ENCODE measurements at regions not wholly inside any gene's neighbourhood (a gene's known extent, or its start where the extent isn't known, plus 50 kb on each side); places are given as distances from the start of the nearest gene placed in this dataset.

DNA sequence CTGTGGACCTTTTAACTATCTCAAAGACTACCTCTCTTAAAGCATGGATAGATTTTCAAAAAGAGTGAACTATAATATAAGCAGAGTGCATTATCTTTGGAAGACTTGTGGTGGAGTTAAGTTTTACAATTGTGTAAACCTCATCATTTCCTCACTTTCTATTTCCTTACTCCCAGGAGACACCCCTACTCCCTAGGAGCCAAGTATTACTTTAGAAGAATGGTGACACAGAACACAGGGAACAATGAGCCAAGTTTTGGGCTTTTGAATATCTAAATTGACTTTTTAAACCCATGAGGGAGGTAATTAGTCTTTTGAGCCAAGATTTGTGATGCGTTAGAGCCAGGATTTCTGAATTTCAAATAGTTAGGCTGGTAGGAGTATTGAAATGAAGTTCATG is 78.9 kb upstream of the UNC5C start:
- Histone ChIP-seq H3K9me3 (ENCODE audit: control insufficient read depth in 1 of 2, insufficient read depth in 1 of 2, low read depth in 1 of 2, low read length in 2 of 2) (no peaks in the 10 kb centered on the region), H3K27me3 (ENCODE audit: insufficient read depth, low read length) (no peaks in the 10 kb centered on the region), H3K36me3 (ENCODE audit: control insufficient read depth in 1 of 2, insufficient read depth in 2 of 2, low read length in 2 of 2) (no peaks in the 10 kb centered on the region), H3K27ac (ENCODE audit: low read depth, low read length) (no peak overlapping the region), H2AFZ (ENCODE audit: low read depth, low read length, poor library complexity, severe bottlenecking) (no peak overlapping the region), H3K4me2 (ENCODE audit: low read length) (no peak overlapping the region), H3K4me3 (replicated peaks in 1 of 2; ENCODE audit: low read depth in 1 of 2, low read length in 2 of 2) (no peak overlapping the region), H4K20me1 (ENCODE audit: insufficient read depth) (no peaks in the 10 kb centered on the region), H3K4me1 (ENCODE audit: control insufficient read depth in 1 of 2, insufficient read depth in 2 of 2, low read length in 2 of 2) (no peaks in the 10 kb centered on the region), H3K79me2 (ENCODE audit: insufficient read depth, low read length) (no peaks in the 10 kb centered on the region), H3K9me2 (ENCODE audit: insufficient read depth) (no peaks in the 10 kb centered on the region), H3K9ac (ENCODE audit: low read length) (no peak overlapping the region)
- ATAC-seq (no peak), DNase-seq (ENCODE audit: low read depth, low spot score) (no peak)
- ChIA-PET CTCF (no interaction called here), RAD21 (ENCODE audit: low non-redundant PET in 1 of 2, low total read pairs in 2 of 2, uncharacterized antibody in 2 of 2, unreplicated experiment in 2 of 2) (no interaction called here), POLR2A (no interaction called here)
- no TSS peak for BruUV-seq (replicated peaks)
- TF ChIP-seq POLR2AphosphoS5 (IDR thresholded peaks at IDR 0.05; ENCODE audit: low read depth, low read length), result no peak
- no peak for TF ChIP-seq FOSL1 (IDR thresholded peaks at IDR 0.05; ENCODE audit: low read depth)
- TF ChIP-seq JUND (IDR thresholded peaks at IDR 0.05), result no peak
- TF ChIP-seq ATF3 (IDR thresholded peaks at IDR 0.05), result no peak
- TF ChIP-seq TCF7L2 (IDR thresholded peaks at IDR 0.05; ENCODE audit: borderline replicate concordance, extremely low read depth, insufficient read depth, insufficient read length), result no peak
- TF ChIP-seq CEBPB (IDR thresholded peaks at IDR 0.05; ENCODE audit: low read depth), result no peak
- TF ChIP-seq SIN3A (IDR thresholded peaks at IDR 0.05; ENCODE audit: low read depth), result no peak
- TF ChIP-seq, protein P1, sequence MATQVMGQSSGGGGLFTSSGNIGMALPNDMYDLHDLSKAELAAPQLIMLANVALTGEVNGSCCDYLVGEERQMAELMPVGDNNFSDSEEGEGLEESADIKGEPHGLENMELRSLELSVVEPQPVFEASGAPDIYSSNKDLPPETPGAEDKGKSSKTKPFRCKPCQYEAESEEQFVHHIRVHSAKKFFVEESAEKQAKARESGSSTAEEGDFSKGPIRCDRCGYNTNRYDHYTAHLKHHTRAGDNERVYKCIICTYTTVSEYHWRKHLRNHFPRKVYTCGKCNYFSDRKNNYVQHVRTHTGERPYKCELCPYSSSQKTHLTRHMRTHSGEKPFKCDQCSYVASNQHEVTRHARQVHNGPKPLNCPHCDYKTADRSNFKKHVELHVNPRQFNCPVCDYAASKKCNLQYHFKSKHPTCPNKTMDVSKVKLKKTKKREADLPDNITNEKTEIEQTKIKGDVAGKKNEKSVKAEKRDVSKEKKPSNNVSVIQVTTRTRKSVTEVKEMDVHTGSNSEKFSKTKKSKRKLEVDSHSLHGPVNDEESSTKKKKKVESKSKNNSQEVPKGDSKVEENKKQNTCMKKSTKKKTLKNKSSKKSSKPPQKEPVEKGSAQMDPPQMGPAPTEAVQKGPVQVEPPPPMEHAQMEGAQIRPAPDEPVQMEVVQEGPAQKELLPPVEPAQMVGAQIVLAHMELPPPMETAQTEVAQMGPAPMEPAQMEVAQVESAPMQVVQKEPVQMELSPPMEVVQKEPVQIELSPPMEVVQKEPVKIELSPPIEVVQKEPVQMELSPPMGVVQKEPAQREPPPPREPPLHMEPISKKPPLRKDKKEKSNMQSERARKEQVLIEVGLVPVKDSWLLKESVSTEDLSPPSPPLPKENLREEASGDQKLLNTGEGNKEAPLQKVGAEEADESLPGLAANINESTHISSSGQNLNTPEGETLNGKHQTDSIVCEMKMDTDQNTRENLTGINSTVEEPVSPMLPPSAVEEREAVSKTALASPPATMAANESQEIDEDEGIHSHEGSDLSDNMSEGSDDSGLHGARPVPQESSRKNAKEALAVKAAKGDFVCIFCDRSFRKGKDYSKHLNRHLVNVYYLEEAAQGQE (IDR thresholded peaks at IDR 0.05; ENCODE audit: low read depth), result no peak
- TF ChIP-seq, protein P2, sequence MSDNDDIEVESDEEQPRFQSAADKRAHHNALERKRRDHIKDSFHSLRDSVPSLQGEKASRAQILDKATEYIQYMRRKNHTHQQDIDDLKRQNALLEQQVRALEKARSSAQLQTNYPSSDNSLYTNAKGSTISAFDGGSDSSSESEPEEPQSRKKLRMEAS (IDR thresholded peaks at IDR 0.05), result no peak
- TF ChIP-seq, protein P3, sequence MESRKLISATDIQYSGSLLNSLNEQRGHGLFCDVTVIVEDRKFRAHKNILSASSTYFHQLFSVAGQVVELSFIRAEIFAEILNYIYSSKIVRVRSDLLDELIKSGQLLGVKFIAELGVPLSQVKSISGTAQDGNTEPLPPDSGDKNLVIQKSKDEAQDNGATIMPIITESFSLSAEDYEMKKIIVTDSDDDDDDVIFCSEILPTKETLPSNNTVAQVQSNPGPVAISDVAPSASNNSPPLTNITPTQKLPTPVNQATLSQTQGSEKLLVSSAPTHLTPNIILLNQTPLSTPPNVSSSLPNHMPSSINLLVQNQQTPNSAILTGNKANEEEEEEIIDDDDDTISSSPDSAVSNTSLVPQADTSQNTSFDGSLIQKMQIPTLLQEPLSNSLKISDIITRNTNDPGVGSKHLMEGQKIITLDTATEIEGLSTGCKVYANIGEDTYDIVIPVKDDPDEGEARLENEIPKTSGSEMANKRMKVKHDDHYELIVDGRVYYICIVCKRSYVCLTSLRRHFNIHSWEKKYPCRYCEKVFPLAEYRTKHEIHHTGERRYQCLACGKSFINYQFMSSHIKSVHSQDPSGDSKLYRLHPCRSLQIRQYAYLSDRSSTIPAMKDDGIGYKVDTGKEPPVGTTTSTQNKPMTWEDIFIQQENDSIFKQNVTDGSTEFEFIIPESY (IDR thresholded peaks at IDR 0.05; ENCODE audit: extremely low read depth, insufficient replicate concordance, low read length), result no peak
- TF ChIP-seq RAD21 (IDR thresholded peaks at IDR 0.05; ENCODE audit: low read depth), result no peak
- no peak for TF ChIP-seq ZFX (IDR thresholded peaks at IDR 0.05)
- TF ChIP-seq, protein P4, sequence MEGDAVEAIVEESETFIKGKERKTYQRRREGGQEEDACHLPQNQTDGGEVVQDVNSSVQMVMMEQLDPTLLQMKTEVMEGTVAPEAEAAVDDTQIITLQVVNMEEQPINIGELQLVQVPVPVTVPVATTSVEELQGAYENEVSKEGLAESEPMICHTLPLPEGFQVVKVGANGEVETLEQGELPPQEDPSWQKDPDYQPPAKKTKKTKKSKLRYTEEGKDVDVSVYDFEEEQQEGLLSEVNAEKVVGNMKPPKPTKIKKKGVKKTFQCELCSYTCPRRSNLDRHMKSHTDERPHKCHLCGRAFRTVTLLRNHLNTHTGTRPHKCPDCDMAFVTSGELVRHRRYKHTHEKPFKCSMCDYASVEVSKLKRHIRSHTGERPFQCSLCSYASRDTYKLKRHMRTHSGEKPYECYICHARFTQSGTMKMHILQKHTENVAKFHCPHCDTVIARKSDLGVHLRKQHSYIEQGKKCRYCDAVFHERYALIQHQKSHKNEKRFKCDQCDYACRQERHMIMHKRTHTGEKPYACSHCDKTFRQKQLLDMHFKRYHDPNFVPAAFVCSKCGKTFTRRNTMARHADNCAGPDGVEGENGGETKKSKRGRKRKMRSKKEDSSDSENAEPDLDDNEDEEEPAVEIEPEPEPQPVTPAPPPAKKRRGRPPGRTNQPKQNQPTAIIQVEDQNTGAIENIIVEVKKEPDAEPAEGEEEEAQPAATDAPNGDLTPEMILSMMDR (IDR thresholded peaks at IDR 0.05 in 2 of 3, conservative IDR thresholded peaks at IDR 0.05 in 1 of 3; ENCODE audit: borderline replicate concordance in 1 of 3, insufficient read depth in 1 of 3, low read depth in 2 of 3, low read length in 2 of 3), result no peak
- TF ChIP-seq SRF (IDR thresholded peaks at IDR 0.05; ENCODE audit: low read depth), result no peak
- no peak for TF ChIP-seq POLR2A (IDR thresholded peaks at IDR 0.05; ENCODE audit: borderline replicate concordance, extremely low read depth, insufficient read depth, insufficient read length)
- TF ChIP-seq SP1 (IDR thresholded peaks at IDR 0.05; ENCODE audit: low read depth), result no peak
- no peak for TF ChIP-seq ZNF274 (IDR thresholded peaks at IDR 0.05; ENCODE audit: low read depth, low read length)
- no peak for TF ChIP-seq YY1 (IDR thresholded peaks at IDR 0.05; ENCODE audit: extremely low read depth, insufficient replicate concordance, low read depth, low read length)
- no peak for TF ChIP-seq EZH2 (IDR thresholded peaks at IDR 0.05)
- intact Hi-C loops (cut with micrococcal nuclease), result no loop called here
